GM20431 (cell line): ENCODE measurements at regions not wholly inside any gene's neighbourhood (a gene's known extent, or its start where the extent isn't known, plus 50 kb on each side); places are given as distances from the start of the nearest gene placed in this dataset.
"Not testable (repeated sequence)": the region's sequence is repeated elsewhere in the genome, so short reads cannot be mapped to it uniquely, and the experiment has no call there.

Experiments used
- in situ Hi-C: fragments of 300-500 bp; cut with MseI, MboI; formaldehyde crosslinking; loops from one replicate; pipeline ENCODE4 v1.15.0; 2020; ENCODE audit warnings: low sequenced_read_pairs; ENCODE audit not compliant: unreplicated experiment

- in situ Hi-C loops = loop anchor here (10.0 to 25.0 kb wide), 2 partner anchors 208 to 491 kb away; no protein-coding TSS in a partner anchor
Measured at GRCh38 chr1:66452982-66453381, 81.0 kb upstream of the SGIP1 start.

- in situ Hi-C loops = loop anchor here (10.0 to 25.0 kb wide), 2 partner anchors 211 to 493 kb away; no protein-coding TSS in a partner anchor
Measured at GRCh38 chr1:66455446-66455845, 78.5 kb upstream of the SGIP1 start.

GRCh38 chr1:66460776-66461175 lies 73.2 kb upstream of the SGIP1 start:
- in situ Hi-C loops = loop anchor here (25.0 kb wide), 1 partner anchor 498 kb away; no protein-coding TSS in a partner anchor

- in situ Hi-C loops = loop anchor here (25.0 kb wide), 1 partner anchor 500 kb away; no protein-coding TSS in a partner anchor
Measured at GRCh38 chr1:66462313-66462712, 71.6 kb upstream of the SGIP1 start.

GRCh38 chr1:66464351-66464750 lies 69.6 kb upstream of the SGIP1 start:
- in situ Hi-C loops = loop anchor here (25.0 kb wide), 1 partner anchor 502 kb away; no protein-coding TSS in a partner anchor

- in situ Hi-C loops = loop anchor here (25.0 kb wide), 1 partner anchor 503 kb away; no protein-coding TSS in a partner anchor
Measured at GRCh38 chr1:66464802-66465201, 69.2 kb upstream of the SGIP1 start.

GRCh38 chr1:66466695-66467094 lies 67.3 kb upstream of the SGIP1 start:
- in situ Hi-C loops = loop anchor here (25.0 kb wide), 1 partner anchor 504 kb away; no protein-coding TSS in a partner anchor

- in situ Hi-C loops = loop anchor here (25.0 kb wide), 1 partner anchor 506 kb away; no protein-coding TSS in a partner anchor
Measured at GRCh38 chr1:66468722-66469121, 65.2 kb upstream of the SGIP1 start.

- in situ Hi-C loops = no loop called here
Measured at GRCh38 chr1:66475940-66476339, 58.0 kb upstream of the SGIP1 start.

GRCh38 chr1:66476774-66477173 lies 57.2 kb upstream of the SGIP1 start:
- in situ Hi-C loops = no loop called here

- in situ Hi-C loops = no loop called here
Measured at GRCh38 chr1:66478116-66478515, 55.8 kb upstream of the SGIP1 start.

- in situ Hi-C loops = no loop called here
Measured at GRCh38 chr1:66480162-66480561, 53.8 kb upstream of the SGIP1 start.

- in situ Hi-C loops = not testable (repeated sequence)
Measured at GRCh38 chr1:66481215-66481614, 52.7 kb upstream of the SGIP1 start.
